ENCODE measurements at regions not wholly inside any gene's neighbourhood (a gene's known extent, or its start where the extent isn't known, plus 50 kb on each side); places are given as distances from the start of the nearest gene placed in this dataset.
"Not testable (repeated sequence)": the region's sequence is repeated elsewhere in the genome, so short reads cannot be mapped to it uniquely, and the experiment has no call there.

GRCh38 chr11:42779555-42779954 lies 532.2 kb upstream of the API5 start:
- Mint-ChIP-seq H3K27ac (no peak overlapping the region), H3K27me3 (no peaks in the 10 kb centered on the region), H3K9me3 (peaks cover under 1% of the 10 kb centered on the region), H3K36me3 (no peaks in the 10 kb centered on the region), H3K4me3 (no peak overlapping the region), H3K4me1 (no peaks in the 10 kb centered on the region)
- DNase-seq (no peak), ATAC-seq (ENCODE audit: low read depth) (no peak)
- POLR2A ChIA-PET = no interaction called here

- POLR2A ChIA-PET = no interaction called here
Observed at GRCh38 chr11:42786981-42787380, 524.8 kb upstream of the API5 start.

GRCh38 chr11:42795483-42795882 lies 516.3 kb upstream of the API5 start:
- H3K27ac Mint-ChIP-seq; H3K27me3 Mint-ChIP-seq; H3K4me1 Mint-ChIP-seq; POLR2A ChIA-PET; ATAC-seq (ENCODE audit: low read depth); H3K9me3 Mint-ChIP-seq; DNase-seq; H3K36me3 Mint-ChIP-seq; H3K4me3 Mint-ChIP-seq: not testable (repeated sequence)

More at GRCh38 chr11:42786981-42787380, 524.8 kb upstream of the API5 start:
- DNase-seq = no peak
- no peak for ATAC-seq (ENCODE audit: low read depth)
- H3K4me1 Mint-ChIP-seq = no peaks in the 10 kb centered on the region
- H3K27ac Mint-ChIP-seq = no peak overlapping the region
- H3K4me3 Mint-ChIP-seq = no peak overlapping the region
- H3K27me3 Mint-ChIP-seq = no peaks in the 10 kb centered on the region
- H3K36me3 Mint-ChIP-seq = no peaks in the 10 kb centered on the region
- H3K9me3 Mint-ChIP-seq = peaks cover 3% of the 10 kb centered on the region

- no peak overlapping the region for H3K4me3 Mint-ChIP-seq
- H3K4me1 Mint-ChIP-seq = no peaks in the 10 kb centered on the region
- H3K27me3 Mint-ChIP-seq = no peaks in the 10 kb centered on the region
- POLR2A ChIA-PET = no interaction called here
- H3K36me3 Mint-ChIP-seq = no peaks in the 10 kb centered on the region
- H3K27ac Mint-ChIP-seq = no peak overlapping the region
- peaks cover 3% of the 10 kb centered on the region for H3K9me3 Mint-ChIP-seq
- DNase-seq (no peak), ATAC-seq (ENCODE audit: low read depth) (no peak)
Observed at GRCh38 chr11:42800041-42800440, 511.8 kb upstream of the API5 start.

- ATAC-seq (ENCODE audit: low read depth) (no peak), DNase-seq (no peak)
- H3K9me3 Mint-ChIP-seq = peaks cover 1% of the 10 kb centered on the region
- POLR2A ChIA-PET = no interaction called here
- no peaks in the 10 kb centered on the region for H3K27me3 Mint-ChIP-seq
- no peak overlapping the region for H3K27ac Mint-ChIP-seq
- H3K4me1 Mint-ChIP-seq = no peaks in the 10 kb centered on the region
- H3K36me3 Mint-ChIP-seq = no peaks in the 10 kb centered on the region
- H3K4me3 Mint-ChIP-seq = no peak overlapping the region
Observed at GRCh38 chr11:42802201-42802899, 509.4 kb upstream of the API5 start.

- POLR2A ChIA-PET = no interaction called here
- Mint-ChIP-seq H3K27me3 (no peaks in the 10 kb centered on the region), H3K36me3 (no peaks in the 10 kb centered on the region), H3K4me3 (no peak overlapping the region), H3K9me3 (peaks cover 1% of the 10 kb centered on the region), H3K4me1 (no peaks in the 10 kb centered on the region), H3K27ac (no peak overlapping the region)
- ATAC-seq (ENCODE audit: low read depth) (no peak), DNase-seq (no peak)
Observed at GRCh38 chr11:42806191-42806590, 505.6 kb upstream of the API5 start.

- no peaks in the 10 kb centered on the region for H3K9me3 Mint-ChIP-seq
Observed at GRCh38 chr11:42812361-42812760, 499.4 kb upstream of the API5 start.

GRCh38 chr11:42812960-42813359 lies 498.8 kb upstream of the API5 start:
- Mint-ChIP-seq H3K27ac (no peak overlapping the region), H3K9me3 (no peaks in the 10 kb centered on the region), H3K4me1 (no peaks in the 10 kb centered on the region), H3K27me3 (no peaks in the 10 kb centered on the region), H3K36me3 (no peaks in the 10 kb centered on the region), H3K4me3 (no peak overlapping the region)
- POLR2A ChIA-PET = no interaction called here
- no peak for DNase-seq
- no peak for ATAC-seq (ENCODE audit: low read depth)

More at GRCh38 chr11:42812361-42812760, 499.4 kb upstream of the API5 start:
- DNase-seq (no peak), ATAC-seq (ENCODE audit: low read depth) (no peak)
- Mint-ChIP-seq H3K27me3 (no peaks in the 10 kb centered on the region), H3K27ac (no peak overlapping the region), H3K36me3 (no peaks in the 10 kb centered on the region), H3K4me1 (no peaks in the 10 kb centered on the region), H3K4me3 (no peak overlapping the region)
- POLR2A ChIA-PET = no interaction called here

- Mint-ChIP-seq H3K27ac (no peak overlapping the region), H3K27me3 (no peaks in the 10 kb centered on the region), H3K9me3 (no peaks in the 10 kb centered on the region), H3K4me1 (no peaks in the 10 kb centered on the region), H3K4me3 (no peak overlapping the region), H3K36me3 (no peaks in the 10 kb centered on the region)
- no peak for ATAC-seq (ENCODE audit: low read depth)
- no peak for DNase-seq
- POLR2A ChIA-PET = no interaction called here
Observed at GRCh38 chr11:42816471-42816870, 495.3 kb upstream of the API5 start.

GRCh38 chr11:42819126-42819525 lies 492.7 kb upstream of the API5 start:
- ATAC-seq (ENCODE audit: low read depth) (no peak), DNase-seq (no peak)
- Mint-ChIP-seq H3K9me3 (no peaks in the 10 kb centered on the region), H3K4me1 (no peaks in the 10 kb centered on the region), H3K27ac (no peak overlapping the region), H3K27me3 (no peaks in the 10 kb centered on the region), H3K36me3 (no peaks in the 10 kb centered on the region), H3K4me3 (no peak overlapping the region)
- POLR2A ChIA-PET = no interaction called here

GRCh38 chr11:42822188-42822587 lies 489.6 kb upstream of the API5 start:
- H3K27me3 Mint-ChIP-seq; ATAC-seq (ENCODE audit: low read depth); H3K9me3 Mint-ChIP-seq; DNase-seq; H3K4me3 Mint-ChIP-seq; H3K27ac Mint-ChIP-seq; H3K4me1 Mint-ChIP-seq; POLR2A ChIA-PET; H3K36me3 Mint-ChIP-seq: not testable (repeated sequence)

- Mint-ChIP-seq H3K27ac (no peak overlapping the region), H3K27me3 (no peaks in the 10 kb centered on the region), H3K9me3 (no peaks in the 10 kb centered on the region), H3K4me1 (no peaks in the 10 kb centered on the region), H3K36me3 (no peaks in the 10 kb centered on the region), H3K4me3 (no peak overlapping the region)
- POLR2A ChIA-PET = no interaction called here
- DNase-seq (no peak), ATAC-seq (ENCODE audit: low read depth) (no peak)
Observed at GRCh38 chr11:42823546-42823945, 488.2 kb upstream of the API5 start.

- POLR2A ChIA-PET = no interaction called here
- Mint-ChIP-seq H3K4me1 (no peaks in the 10 kb centered on the region), H3K4me3 (no peak overlapping the region), H3K27me3 (no peaks in the 10 kb centered on the region), H3K36me3 (no peaks in the 10 kb centered on the region), H3K27ac (no peak overlapping the region), H3K9me3 (no peaks in the 10 kb centered on the region)
- ATAC-seq (ENCODE audit: low read depth) = no peak
- DNase-seq = no peak
Observed at GRCh38 chr11:42824067-42824466, 487.7 kb upstream of the API5 start.

- no peak for ATAC-seq (ENCODE audit: low read depth)
- DNase-seq = no peak
- H3K27me3 Mint-ChIP-seq = no peaks in the 10 kb centered on the region
- H3K36me3 Mint-ChIP-seq = no peaks in the 10 kb centered on the region
- no peaks in the 10 kb centered on the region for H3K4me1 Mint-ChIP-seq
- POLR2A ChIA-PET = no interaction called here
- H3K27ac Mint-ChIP-seq = no peak overlapping the region
- no peaks in the 10 kb centered on the region for H3K9me3 Mint-ChIP-seq
- H3K4me3 Mint-ChIP-seq = no peak overlapping the region
Observed at GRCh38 chr11:42825598-42825997, 486.2 kb upstream of the API5 start.

- ATAC-seq (ENCODE audit: low read depth) (no peak), DNase-seq (no peak)
- POLR2A ChIA-PET = no interaction called here
- Mint-ChIP-seq H3K36me3 (no peaks in the 10 kb centered on the region), H3K27me3 (no peaks in the 10 kb centered on the region), H3K4me1 (no peaks in the 10 kb centered on the region), H3K9me3 (no peaks in the 10 kb centered on the region), H3K27ac (no peak overlapping the region), H3K4me3 (no peak overlapping the region)
Observed at GRCh38 chr11:42827845-42828244, 484.0 kb upstream of the API5 start.
